LNCAP (cell line): ENCODE measurements at regions not wholly inside any gene's neighbourhood (a gene's known extent, or its start where the extent isn't known, plus 50 kb on each side); places are given as distances from the start of the nearest gene placed in this dataset.

Source experiments
- CTCF ChIP-seq: fragments of 450-650 bp; IDR thresholded peaks from 2 replicates; pipeline ENCODE4 v1.5.1; 2017; ENCODE audit warnings: mild to moderate bottlenecking

DNA sequence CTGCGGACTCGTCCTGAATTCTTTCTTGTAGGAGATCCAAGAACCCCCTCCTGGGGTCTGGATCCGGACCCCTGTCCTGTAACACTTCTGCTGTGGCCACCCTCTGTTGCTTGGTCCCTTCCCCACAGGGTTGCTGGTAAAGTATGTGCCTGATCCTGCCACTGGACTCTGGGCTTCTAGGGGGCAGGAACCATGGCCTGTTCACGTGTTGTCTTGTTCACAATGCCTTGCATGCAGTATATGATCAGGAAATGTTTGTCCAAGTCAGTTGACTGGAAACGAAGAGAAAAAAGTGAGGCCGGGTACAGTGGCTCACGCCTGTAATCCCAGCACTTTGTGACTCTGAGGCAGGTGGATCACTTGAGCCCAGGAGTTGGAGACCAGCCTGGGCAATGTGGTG is 139.3 kb upstream of the ALDH1B1 start:
- TF ChIP-seq CTCF: no peak

GRCh38 chr9:38251036-38251860 is 141.3 kb upstream of the ALDH1B1 start:
- no peak for TF ChIP-seq CTCF

GRCh38 chr9:38250279-38251035 is 142.0 kb upstream of the ALDH1B1 start:
- TF ChIP-seq CTCF: no peak

- TF ChIP-seq CTCF: no peak
Measured at GRCh38 chr9:38249587-38250210, 142.8 kb upstream of the ALDH1B1 start.

DNA sequence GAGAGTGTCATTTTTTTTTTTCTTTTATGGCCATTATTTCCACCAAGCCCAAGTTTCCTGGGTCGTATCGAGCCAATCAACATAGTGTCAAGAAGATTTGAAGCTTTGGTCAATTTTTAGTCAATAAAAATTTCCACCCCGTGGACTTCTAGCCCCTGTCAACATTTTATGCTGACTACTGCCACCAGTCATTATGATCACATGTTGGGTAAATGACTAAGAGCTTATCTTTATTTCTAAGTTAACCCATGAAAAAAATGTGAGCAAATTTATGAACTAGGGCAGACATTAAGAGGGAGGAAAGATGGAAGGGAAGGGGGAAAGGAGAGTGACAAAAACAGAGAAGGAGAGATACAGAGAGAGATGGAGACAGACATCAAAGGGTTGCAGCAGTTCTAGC is 143.5 kb upstream of the ALDH1B1 start:
- no peak for TF ChIP-seq CTCF

- TF ChIP-seq CTCF: no peak
Measured at GRCh38 chr9:38246833-38247232, 145.7 kb upstream of the ALDH1B1 start.

DNA sequence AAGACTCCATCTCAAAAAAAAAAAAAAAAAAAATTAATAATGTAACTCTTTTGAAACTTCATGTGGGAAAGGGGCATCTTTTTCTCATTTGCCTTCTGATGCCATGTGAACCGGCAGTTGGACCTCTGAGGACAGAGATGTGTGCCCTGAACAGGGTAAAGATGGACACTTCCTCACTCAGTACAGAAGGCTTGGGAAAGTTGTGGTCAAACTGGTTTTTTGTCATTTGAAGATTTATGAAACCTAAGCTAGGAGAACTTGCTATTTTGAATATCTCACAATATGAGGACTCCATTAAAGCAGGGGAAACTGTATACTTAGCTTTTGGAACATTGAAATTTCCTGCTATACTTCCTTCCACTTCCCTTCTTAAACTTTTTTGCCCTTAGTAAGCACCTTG is 147.5 kb upstream of the ALDH1B1 start:
- TF ChIP-seq CTCF: no peak
